T-cell (primary cell): ENCODE measurements at regions not wholly inside any gene's neighbourhood (a gene's known extent, or its start where the extent isn't known, plus 50 kb on each side); places are given as distances from the start of the nearest gene placed in this dataset.

Experiments used
- ATAC-seq, 4 experiments: fragments of 200-7000 bp in 3 of 4; fragments of 150-1000 bp in 1 of 4; cut with Tn5 transposase; replicated peaks in 1 of 4; 1 replicate in 3 of 4; 2 replicates in 1 of 4; pipeline ENCODE4 v1.10.0; 2021; ENCODE audit warnings: moderate library complexity in 3 of 4, mild to moderate bottlenecking in 2 of 4, moderate number of reproducible peaks in 1 of 4
- CTCF ChIA-PET, 2 donors: fragments of 300-600 bp; sonication (Branson Sonifier 250); formaldehyde crosslinking; loops; one replicate each; lab custom pipeline; 2022; ENCODE audit warnings: antibody characterized with exemption in 2 of 2; lab: Charles Lee
- POLR2A ChIA-PET, 2 donors: fragments of 300-600 bp; sonication (Branson Sonifier 250); formaldehyde crosslinking; loops; one replicate each; lab custom pipeline; 2022; ENCODE audit warnings: antibody characterized with exemption in 2 of 2; lab: Charles Lee
- DNase-seq, 35 experiments: peaks; one replicate each; pipeline versions ENCODE4 v3.0.0 to v3.0.0-alpha.2; 2013 to 2023
- H3K27ac ChIP-seq: one replicate; pipeline ENCODE4 v1.5.1; 2013; ENCODE audit warnings: low read length
- H3K27me3 ChIP-seq, 2 experiments: replicated peaks in 1 of 2; 1 replicate in 1 of 2; 2 replicates in 1 of 2; pipeline versions ENCODE4 v1.6.1 to v1.7.0; 2013; ENCODE audit warnings: low read length in 1 of 2, mixed read lengths in 1 of 2; ENCODE audit not compliant: control insufficient read depth in 2 of 2, insufficient read depth in 2 of 2; ENCODE audit errors: extremely low read depth in 1 of 2
- H3K36me3 ChIP-seq, 2 donors: 1 replicate in 1 of 2; 2 replicates in 1 of 2; pipeline versions ENCODE4 v1.6.1 to v1.7.0; 2013; ENCODE audit warnings: low read length in 1 of 2; ENCODE audit not compliant: control insufficient read depth in 2 of 2, insufficient read depth in 1 of 2; ENCODE audit errors: extremely low read depth in 1 of 2
- H3K4me1 ChIP-seq, 2 experiments: 1 replicate in 1 of 2; 2 replicates in 1 of 2; pipeline versions ENCODE4 v1.6.1 to v1.7.0; 2013; ENCODE audit warnings: low read length in 2 of 2, mixed read lengths in 1 of 2; ENCODE audit not compliant: insufficient read depth in 2 of 2, control insufficient read depth in 1 of 2; ENCODE audit errors: extremely low read depth in 1 of 2
- H3K4me3 ChIP-seq, 2 donors: 1 replicate in 1 of 2; 2 replicates in 1 of 2; pipeline versions ENCODE4 v1.5.1 to v1.7.0; 2013; ENCODE audit warnings: mild to moderate bottlenecking in 2 of 2, low read length in 1 of 2, moderate library complexity in 1 of 2; ENCODE audit not compliant: control insufficient read depth in 1 of 2; ENCODE audit errors: extremely low read depth in 1 of 2
- H3K9me3 ChIP-seq: 2 replicates; pipeline ENCODE4 v1.7.0; 2013
- H3K27ac Mint-ChIP-seq, 2 donors: one replicate each; pipeline ENCODE4 v1.8.0; 2020 to 2021; ENCODE audit warnings: mild to moderate bottlenecking in 2 of 2, mixed read lengths in 2 of 2
- H3K27me3 Mint-ChIP-seq, 2 donors: one replicate each; pipeline ENCODE4 v1.8.0; 2021 to 2022; ENCODE audit warnings: mixed read lengths in 2 of 2
- H3K36me3 Mint-ChIP-seq: one replicate; pipeline ENCODE4 v1.8.0; 2021; ENCODE audit warnings: mixed read lengths
- H3K4me1 Mint-ChIP-seq, 3 donors: one replicate each; pipeline ENCODE4 v1.8.0; 2020 to 2022; ENCODE audit warnings: mixed read lengths in 3 of 3, mild to moderate bottlenecking in 1 of 3
- H3K4me3 Mint-ChIP-seq, 3 donors: one replicate each; pipeline ENCODE4 v1.8.0; 2020 to 2022; ENCODE audit warnings: mild to moderate bottlenecking in 3 of 3, mixed read lengths in 3 of 3, moderate library complexity in 3 of 3
- H3K9me3 Mint-ChIP-seq, 3 donors: one replicate each; pipeline ENCODE4 v1.8.0; 2020 to 2022; ENCODE audit warnings: mixed read lengths in 3 of 3
- WGBS: methylation state at CpG from one replicate; pipeline ENCODE4 v1.1.5; 2013; ENCODE audit warnings: missing lambda C conversion rate; ENCODE audit not compliant: insufficient coverage; 5-methylcytosine and 5-hydroxymethylcytosine counted together

GRCh38 chr16:64162613-64163375 lies 959.1 kb downstream of the CDH11 start:
- H3K4me1 Mint-ChIP-seq, result no peaks in the 10 kb centered on the region
- CTCF ChIA-PET, result no interaction called here
- peaks cover 8 to 23% (median 20%) of the 10 kb centered on the region in 3 donors for H3K9me3 Mint-ChIP-seq
- POLR2A ChIA-PET, result interaction anchor here in 1 of 2 donors (1.0 kb wide), 1 partner anchor 13 kb away, joined by 4 read pairs; no protein-coding TSS in a partner anchor
- H3K27me3 Mint-ChIP-seq, result no peaks in the 10 kb centered on the region
- H3K4me3 Mint-ChIP-seq, result no peak overlapping the region
- Histone ChIP-seq H3K4me1 (no peaks in the 10 kb centered on the region), H3K36me3 (no peaks in the 10 kb centered on the region), H3K27me3 (no peaks in the 10 kb centered on the region), H3K27ac (no peak overlapping the region), H3K4me3 (no peak overlapping the region), H3K9me3 (no peaks in the 10 kb centered on the region)
- no peak overlapping the region for H3K27ac Mint-ChIP-seq
- no peak for DNase-seq
- H3K36me3 Mint-ChIP-seq, result no peaks in the 10 kb centered on the region
- 100% methylated on average over 1 of the region's 4 CpGs for WGBS
- no peak for ATAC-seq

GRCh38 chr16:64159976-64160375 lies 961.9 kb downstream of the CDH11 start:
- no peaks in the 10 kb centered on the region for H3K27me3 Mint-ChIP-seq
- no peak for ATAC-seq
- no peak overlapping the region for H3K4me3 Mint-ChIP-seq
- Histone ChIP-seq H3K4me1 (no peaks in the 10 kb centered on the region), H3K27ac (no peak overlapping the region), H3K9me3 (no peaks in the 10 kb centered on the region), H3K36me3 (no peaks in the 10 kb centered on the region), H3K4me3 (no peak overlapping the region), H3K27me3 (no peaks in the 10 kb centered on the region)
- WGBS, result 100% methylated on average over 2 of the region's 2 CpGs
- CTCF ChIA-PET, result no interaction called here
- POLR2A ChIA-PET, result no interaction called here
- no peak for DNase-seq
- peaks cover 18 to 28% (median 21%) of the 10 kb centered on the region in 3 donors for H3K9me3 Mint-ChIP-seq
- no peaks in the 10 kb centered on the region for H3K36me3 Mint-ChIP-seq
- H3K4me1 Mint-ChIP-seq, result no peaks in the 10 kb centered on the region
- no peak overlapping the region for H3K27ac Mint-ChIP-seq

GRCh38 chr16:64158941-64159588 lies 962.8 kb downstream of the CDH11 start:
- Mint-ChIP-seq H3K4me3 (no peak overlapping the region), H3K9me3 (peaks cover 14 to 22% (median 18%) of the 10 kb centered on the region in 3 donors), H3K27ac (no peak overlapping the region), H3K4me1 (no peaks in the 10 kb centered on the region), H3K36me3 (no peaks in the 10 kb centered on the region), H3K27me3 (no peaks in the 10 kb centered on the region)
- no peak overlapping the region for H3K27ac ChIP-seq
- DNase-seq, result no peak
- ChIA-PET CTCF (no interaction called here), POLR2A (no interaction called here)
- H3K36me3 ChIP-seq, result no peaks in the 10 kb centered on the region
- WGBS, result 60% methylated on average over 1 of the region's 2 CpGs
- ATAC-seq, result no peak
- no peaks in the 10 kb centered on the region for H3K27me3 ChIP-seq
- H3K9me3 ChIP-seq, result no peaks in the 10 kb centered on the region
- no peak overlapping the region for H3K4me3 ChIP-seq
- H3K4me1 ChIP-seq, result no peaks in the 10 kb centered on the region

- Histone ChIP-seq H3K27me3 (no peaks in the 10 kb centered on the region), H3K4me3 (no peak overlapping the region), H3K36me3 (no peaks in the 10 kb centered on the region), H3K4me1 (no peaks in the 10 kb centered on the region), H3K27ac (no peak overlapping the region), H3K9me3 (no peaks in the 10 kb centered on the region)
- H3K4me3 Mint-ChIP-seq, result no peak overlapping the region
- no peaks in the 10 kb centered on the region for H3K4me1 Mint-ChIP-seq
- H3K36me3 Mint-ChIP-seq, result no peaks in the 10 kb centered on the region
- WGBS, result no CpG with 5 or more reads among the region's 3 CpGs
- CTCF ChIA-PET, result no interaction called here
- H3K27ac Mint-ChIP-seq, result no peak overlapping the region
- DNase-seq (no peak), ATAC-seq (no peak)
- peaks cover 21 to 31% (median 25%) of the 10 kb centered on the region in 3 donors for H3K9me3 Mint-ChIP-seq
- H3K27me3 Mint-ChIP-seq, result no peaks in the 10 kb centered on the region
- POLR2A ChIA-PET, result no interaction called here
Observed at GRCh38 chr16:64153718-64154117, 968.1 kb downstream of the CDH11 start.

DNA sequence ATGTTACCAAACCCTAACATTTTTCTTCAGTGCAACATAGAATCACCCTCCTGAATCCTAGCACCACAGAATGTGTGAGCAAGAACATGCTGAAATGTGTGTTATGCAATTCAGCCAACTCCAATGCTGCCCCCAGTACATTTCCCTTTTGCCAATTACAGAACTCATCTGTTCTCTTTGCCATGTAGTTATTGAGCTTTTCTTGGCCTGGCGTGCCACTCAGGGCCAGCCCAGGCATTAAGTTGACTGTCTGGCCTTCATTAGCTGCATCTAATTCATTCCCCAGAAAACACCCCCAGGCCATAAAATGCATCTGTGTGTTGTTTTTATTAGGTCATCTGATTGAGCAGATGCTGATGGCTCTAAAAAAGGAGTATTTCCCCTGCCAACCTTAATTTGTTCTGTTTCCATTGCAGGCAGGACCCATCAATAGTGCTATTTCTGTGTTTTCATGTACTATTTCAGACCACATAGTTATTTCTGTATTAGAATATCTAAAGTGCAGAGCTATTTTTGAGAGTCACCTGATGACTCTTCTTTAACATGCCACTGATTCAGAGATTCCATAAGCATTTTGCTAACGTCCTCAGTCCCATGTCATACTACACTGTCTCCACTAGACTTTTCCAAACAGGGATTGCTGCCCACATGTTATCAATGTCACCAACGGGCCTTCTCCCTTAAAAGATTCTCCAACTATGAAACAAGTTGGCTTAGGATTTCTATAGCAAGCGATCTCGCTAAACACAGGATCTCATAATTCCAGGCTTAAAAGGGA lies 969.7 kb downstream of the CDH11 start:
- Mint-ChIP-seq H3K4me3 (no peak overlapping the region), H3K4me1 (no peaks in the 10 kb centered on the region), H3K36me3 (no peaks in the 10 kb centered on the region), H3K27me3 (no peaks in the 10 kb centered on the region), H3K27ac (no peak overlapping the region), H3K9me3 (peaks cover 22 to 33% (median 22%) of the 10 kb centered on the region in 3 donors)
- Histone ChIP-seq H3K27ac (no peak overlapping the region), H3K36me3 (no peaks in the 10 kb centered on the region), H3K9me3 (no peaks in the 10 kb centered on the region), H3K27me3 (no peaks in the 10 kb centered on the region), H3K4me3 (no peak overlapping the region), H3K4me1 (no peaks in the 10 kb centered on the region)
- ATAC-seq (no peak), DNase-seq (no peak)
- ChIA-PET POLR2A (no interaction called here), CTCF (no interaction called here)
- WGBS, result 73% methylated on average over 2 of the region's 5 CpGs

DNA sequence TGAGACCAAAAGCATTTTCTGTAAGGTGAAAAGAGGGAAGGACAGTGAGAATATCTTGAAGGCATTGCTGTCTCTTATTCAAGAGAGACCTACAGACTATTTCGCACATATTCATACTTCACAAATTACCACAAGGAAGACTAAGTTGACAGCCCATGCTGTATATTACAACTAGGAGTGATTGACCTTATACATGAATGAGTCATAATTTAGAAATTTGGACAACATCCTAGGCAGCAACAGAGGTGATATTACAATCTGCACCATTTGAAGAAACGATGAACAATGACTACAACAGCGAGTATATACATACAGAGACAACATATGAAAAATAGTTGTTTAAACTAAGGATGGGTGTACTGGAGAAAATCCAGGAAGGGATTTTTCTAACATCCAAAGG lies 971.7 kb downstream of the CDH11 start:
- no CpG with 5 or more reads among the region's 3 CpGs for WGBS
- Histone ChIP-seq H3K4me3 (no peak overlapping the region), H3K27me3 (no peaks in the 10 kb centered on the region), H3K4me1 (no peaks in the 10 kb centered on the region), H3K36me3 (no peaks in the 10 kb centered on the region), H3K9me3 (no peaks in the 10 kb centered on the region), H3K27ac (no peak overlapping the region)
- Mint-ChIP-seq H3K4me3 (no peak overlapping the region), H3K9me3 (peaks cover 12 to 25% (median 21%) of the 10 kb centered on the region in 3 donors), H3K27ac (no peak overlapping the region), H3K4me1 (no peaks in the 10 kb centered on the region), H3K27me3 (no peaks in the 10 kb centered on the region), H3K36me3 (no peaks in the 10 kb centered on the region)
- no peak for ATAC-seq
- ChIA-PET CTCF (no interaction called here), POLR2A (no interaction called here)
- no peak for DNase-seq
